Esophagus muscularis mucosa (tissue), 4 donors: ENCODE measurements at regions not wholly inside any gene's neighbourhood (a gene's known extent, or its start where the extent isn't known, plus 50 kb on each side); places are given as distances from the start of the nearest gene placed in this dataset.

ENCODE experiments used
- EP300 ChIP-seq: sonication (generic); formaldehyde crosslinking; IDR thresholded peaks from one replicate; pipeline ENCODE4 v1.6.1; 2017; ENCODE audit warnings: antibody characterized with exemption
- POLR2AphosphoS5 ChIP-seq, 2 donors: sonication (generic); formaldehyde crosslinking; IDR thresholded peaks; one replicate each; pipeline ENCODE4 v1.6.1; 2017; ENCODE audit warnings: antibody characterized with exemption in 2 of 2
- TF ChIP-seq, protein P1 (sequence below), 3 experiments: fragments of 200-600 bp in 2 of 3; fragments of 450-650 bp in 1 of 3; sonication (generic) in 2 of 3; IDR thresholded peaks; one replicate each; pipeline ENCODE4 v1.5.1; 2017 to 2019; ENCODE audit warnings: antibody characterized with exemption in 3 of 3, mild to moderate bottlenecking in 2 of 3, moderate library complexity in 1 of 3

DNA sequence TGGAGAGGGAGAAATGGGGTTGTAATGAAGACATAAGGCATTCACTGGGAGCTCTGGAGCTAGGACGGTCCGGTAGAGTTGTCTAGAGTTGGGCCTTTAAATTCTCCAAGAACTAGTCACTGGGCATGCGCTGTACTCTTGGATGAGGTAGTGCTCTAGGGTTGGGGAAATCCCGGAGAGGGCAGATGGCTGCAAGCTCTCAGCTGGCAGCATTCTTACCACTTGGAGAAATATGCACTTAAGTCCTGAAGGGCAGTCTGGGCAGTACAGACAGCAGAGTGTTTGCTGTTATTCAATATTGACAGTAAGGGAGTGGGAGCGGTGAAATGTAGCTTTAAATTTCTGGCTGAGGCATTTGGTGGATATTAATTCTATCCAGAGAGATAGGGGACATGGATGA, 214.6 kb downstream of the RDH14 start:
- TF ChIP-seq POLR2AphosphoS5 (IDR thresholded peaks at IDR 0.05) (no peak), EP300 (no peak)
- TF ChIP-seq, protein P1, sequence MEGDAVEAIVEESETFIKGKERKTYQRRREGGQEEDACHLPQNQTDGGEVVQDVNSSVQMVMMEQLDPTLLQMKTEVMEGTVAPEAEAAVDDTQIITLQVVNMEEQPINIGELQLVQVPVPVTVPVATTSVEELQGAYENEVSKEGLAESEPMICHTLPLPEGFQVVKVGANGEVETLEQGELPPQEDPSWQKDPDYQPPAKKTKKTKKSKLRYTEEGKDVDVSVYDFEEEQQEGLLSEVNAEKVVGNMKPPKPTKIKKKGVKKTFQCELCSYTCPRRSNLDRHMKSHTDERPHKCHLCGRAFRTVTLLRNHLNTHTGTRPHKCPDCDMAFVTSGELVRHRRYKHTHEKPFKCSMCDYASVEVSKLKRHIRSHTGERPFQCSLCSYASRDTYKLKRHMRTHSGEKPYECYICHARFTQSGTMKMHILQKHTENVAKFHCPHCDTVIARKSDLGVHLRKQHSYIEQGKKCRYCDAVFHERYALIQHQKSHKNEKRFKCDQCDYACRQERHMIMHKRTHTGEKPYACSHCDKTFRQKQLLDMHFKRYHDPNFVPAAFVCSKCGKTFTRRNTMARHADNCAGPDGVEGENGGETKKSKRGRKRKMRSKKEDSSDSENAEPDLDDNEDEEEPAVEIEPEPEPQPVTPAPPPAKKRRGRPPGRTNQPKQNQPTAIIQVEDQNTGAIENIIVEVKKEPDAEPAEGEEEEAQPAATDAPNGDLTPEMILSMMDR (IDR thresholded peaks at IDR 0.05): no peak
